GM23338 (cell line): ENCODE measurements at regions not wholly inside any gene's neighbourhood (a gene's known extent, or its start where the extent isn't known, plus 50 kb on each side); places are given as distances from the start of the nearest gene placed in this dataset.

Source experiments
- ATAC-seq: fragments of 200-7000 bp; cut with Tn5 transposase; 3 replicates; pipeline ENCODE4 v1.9.1; 2020
- DNase-seq: peaks from one replicate; pipeline ENCODE4 v3.0.0-alpha.2; 2015; ENCODE audit warnings: low spot score
- H2AFZ ChIP-seq: fragments of 200-600 bp; sonication (generic); 2 replicates; pipeline ENCODE4 v1.8.0; 2016; ENCODE audit warnings: antibody characterized with exemption, mild to moderate bottlenecking, moderate library complexity
- H3F3A ChIP-seq: fragments of 200-600 bp; sonication (generic); replicated peaks from 2 replicates; pipeline ENCODE4 v1.8.0; 2017; ENCODE audit warnings: antibody characterized with exemption, mixed run types, low read depth
- H3K27ac ChIP-seq: fragments of 200-600 bp; sonication (generic); 2 replicates; pipeline ENCODE4 v1.6.1; 2016; ENCODE audit warnings: low read depth
- H3K27me3 ChIP-seq: fragments of 200-600 bp; sonication (generic); 2 replicates; pipeline ENCODE4 v1.8.0; 2016; ENCODE audit warnings: mild to moderate bottlenecking, mixed run types, moderate library complexity; ENCODE audit not compliant: insufficient read depth
- H3K36me3 ChIP-seq: fragments of 200-600 bp; sonication (generic); 2 replicates; pipeline ENCODE4 v1.8.0; 2016; ENCODE audit warnings: mild to moderate bottlenecking; ENCODE audit not compliant: insufficient read depth
- H3K4me1 ChIP-seq: fragments of 200-600 bp; sonication (generic); 2 replicates; pipeline ENCODE4 v1.8.0; 2016; ENCODE audit warnings: mild to moderate bottlenecking, moderate library complexity; ENCODE audit not compliant: insufficient read depth
- H3K4me2 ChIP-seq: fragments of 200-600 bp; sonication (generic); 2 replicates; pipeline ENCODE4 v1.7.1; 2017; ENCODE audit warnings: mixed run types
- H3K4me3 ChIP-seq: fragments of 200-600 bp; sonication (generic); 2 replicates; pipeline ENCODE4 v1.6.1; 2016; ENCODE audit warnings: mixed run types
- H3K79me2 ChIP-seq: fragments of 200-600 bp; sonication (generic); replicated peaks from 2 replicates; pipeline ENCODE4 v1.8.0; 2017; ENCODE audit warnings: mild to moderate bottlenecking; ENCODE audit not compliant: insufficient read depth
- H3K9me2 ChIP-seq: fragments of 200-600 bp; sonication (generic); 2 replicates; pipeline ENCODE4 v1.8.0; 2017; ENCODE audit not compliant: insufficient read depth
- H4K20me1 ChIP-seq: fragments of 200-600 bp; sonication (generic); replicated peaks from 2 replicates; pipeline ENCODE4 v1.8.0; 2017; ENCODE audit warnings: mild to moderate bottlenecking; ENCODE audit not compliant: insufficient read depth
- H3K27ac Mint-ChIP-seq: 2 replicates; pipeline ENCODE4 v1.8.0; 2020; ENCODE audit warnings: inconsistent platforms, mild to moderate bottlenecking, moderate library complexity, mixed read lengths
- H3K27me3 Mint-ChIP-seq: 3 replicates; pipeline ENCODE4 v1.8.0; 2022; ENCODE audit warnings: low read depth, mild to moderate bottlenecking, moderate library complexity, mixed read lengths, inconsistent platforms; ENCODE audit not compliant: insufficient read depth, poor library complexity
- H3K36me3 Mint-ChIP-seq: 3 replicates; pipeline ENCODE4 v1.8.0; 2021; ENCODE audit warnings: low read depth, mild to moderate bottlenecking, inconsistent platforms, moderate library complexity, mixed read lengths
- H3K4me1 Mint-ChIP-seq: 3 replicates; pipeline ENCODE4 v1.8.0; 2020; ENCODE audit warnings: mild to moderate bottlenecking, inconsistent platforms, mixed read lengths
- H3K4me3 Mint-ChIP-seq: 3 replicates; pipeline ENCODE4 v1.8.0; 2021; ENCODE audit warnings: moderate library complexity, mild to moderate bottlenecking, inconsistent platforms, mixed read lengths
- H3K9me3 Mint-ChIP-seq: 3 replicates; pipeline ENCODE4 v1.8.0; 2020; ENCODE audit warnings: moderate library complexity, mild to moderate bottlenecking, inconsistent platforms, mixed read lengths
- EZH2 ChIP-seq: fragments of 200-600 bp; sonication (generic); IDR thresholded peaks from one replicate; pipeline ENCODE4 v1.8.0; 2017; ENCODE audit warnings: antibody characterized with exemption, mild to moderate bottlenecking, low read depth; ENCODE audit not compliant: unreplicated experiment
- EZH2phosphoT487 ChIP-seq: fragments of 200-600 bp; sonication (generic); IDR thresholded peaks from one replicate; pipeline ENCODE4 v1.8.1; 2018; ENCODE audit warnings: antibody characterized with exemption; ENCODE audit not compliant: unreplicated experiment
- JUNB ChIP-seq: IDR thresholded peaks from one replicate; pipeline ENCODE4 v1.6.1; 2016; ENCODE audit warnings: antibody characterized with exemption; ENCODE audit not compliant: unreplicated experiment
- STAT1 ChIP-seq: IDR thresholded peaks from one replicate; pipeline ENCODE4 v1.6.1; 2016; ENCODE audit warnings: antibody characterized with exemption; ENCODE audit not compliant: unreplicated experiment
- TF ChIP-seq, protein P1 (sequence below): IDR thresholded peaks from one replicate; pipeline ENCODE4 v1.6.1; 2018; ENCODE audit warnings: antibody characterized with exemption; ENCODE audit not compliant: unreplicated experiment
- TF ChIP-seq, protein P2 (sequence below): fragments of 250-450 bp; sonication (Bioruptor Pico); IDR thresholded peaks from 2 replicates; pipeline ENCODE4 v1.5.0; 2020; ENCODE audit warnings: mild to moderate bottlenecking, moderate library complexity

DNA sequence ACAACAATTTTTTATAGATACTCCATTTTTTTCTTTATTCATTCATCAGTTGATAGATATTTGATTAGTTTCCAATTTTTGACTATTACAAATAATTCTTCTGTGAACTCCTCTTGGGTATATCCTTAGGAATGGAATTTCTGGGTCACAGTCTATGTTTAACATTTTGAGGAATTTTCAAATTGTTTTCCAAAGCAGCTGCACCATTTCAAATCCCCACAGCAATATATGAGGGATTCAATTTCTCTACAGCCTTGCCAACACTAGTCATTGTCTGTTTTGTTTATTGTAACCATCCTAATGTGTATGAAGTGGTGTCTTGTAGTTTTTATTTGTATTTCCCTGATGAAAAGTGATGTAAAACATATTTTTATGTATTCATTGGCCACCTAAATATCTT is 320.3 kb upstream of the DEFB112 start:
- Histone ChIP-seq H3K9me2 (no peaks in the 10 kb centered on the region), H2AFZ (no peak overlapping the region), H3K4me1 (no peaks in the 10 kb centered on the region), H3K4me3 (no peak overlapping the region), H3F3A (no peaks in the 10 kb centered on the region), H3K79me2 (no peaks in the 10 kb centered on the region), H4K20me1 (no peaks in the 10 kb centered on the region), H3K27ac (no peak overlapping the region), H3K36me3 (no peaks in the 10 kb centered on the region), H3K4me2 (no peak overlapping the region), H3K27me3 (no peaks in the 10 kb centered on the region)
- Mint-ChIP-seq H3K4me1 (no peaks in the 10 kb centered on the region), H3K27ac (no peak overlapping the region), H3K4me3 (no peak overlapping the region), H3K36me3 (no peaks in the 10 kb centered on the region), H3K9me3 (no peaks in the 10 kb centered on the region), H3K27me3 (peaks cover 2% of the 10 kb centered on the region)
- ATAC-seq (no peak), DNase-seq (no peak)
- TF ChIP-seq JUNB (no peak), STAT1 (no peak), EZH2phosphoT487 (no peak), EZH2 (no peak)
- TF ChIP-seq, protein P1, sequence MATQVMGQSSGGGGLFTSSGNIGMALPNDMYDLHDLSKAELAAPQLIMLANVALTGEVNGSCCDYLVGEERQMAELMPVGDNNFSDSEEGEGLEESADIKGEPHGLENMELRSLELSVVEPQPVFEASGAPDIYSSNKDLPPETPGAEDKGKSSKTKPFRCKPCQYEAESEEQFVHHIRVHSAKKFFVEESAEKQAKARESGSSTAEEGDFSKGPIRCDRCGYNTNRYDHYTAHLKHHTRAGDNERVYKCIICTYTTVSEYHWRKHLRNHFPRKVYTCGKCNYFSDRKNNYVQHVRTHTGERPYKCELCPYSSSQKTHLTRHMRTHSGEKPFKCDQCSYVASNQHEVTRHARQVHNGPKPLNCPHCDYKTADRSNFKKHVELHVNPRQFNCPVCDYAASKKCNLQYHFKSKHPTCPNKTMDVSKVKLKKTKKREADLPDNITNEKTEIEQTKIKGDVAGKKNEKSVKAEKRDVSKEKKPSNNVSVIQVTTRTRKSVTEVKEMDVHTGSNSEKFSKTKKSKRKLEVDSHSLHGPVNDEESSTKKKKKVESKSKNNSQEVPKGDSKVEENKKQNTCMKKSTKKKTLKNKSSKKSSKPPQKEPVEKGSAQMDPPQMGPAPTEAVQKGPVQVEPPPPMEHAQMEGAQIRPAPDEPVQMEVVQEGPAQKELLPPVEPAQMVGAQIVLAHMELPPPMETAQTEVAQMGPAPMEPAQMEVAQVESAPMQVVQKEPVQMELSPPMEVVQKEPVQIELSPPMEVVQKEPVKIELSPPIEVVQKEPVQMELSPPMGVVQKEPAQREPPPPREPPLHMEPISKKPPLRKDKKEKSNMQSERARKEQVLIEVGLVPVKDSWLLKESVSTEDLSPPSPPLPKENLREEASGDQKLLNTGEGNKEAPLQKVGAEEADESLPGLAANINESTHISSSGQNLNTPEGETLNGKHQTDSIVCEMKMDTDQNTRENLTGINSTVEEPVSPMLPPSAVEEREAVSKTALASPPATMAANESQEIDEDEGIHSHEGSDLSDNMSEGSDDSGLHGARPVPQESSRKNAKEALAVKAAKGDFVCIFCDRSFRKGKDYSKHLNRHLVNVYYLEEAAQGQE: no peak
- TF ChIP-seq, protein P2, sequence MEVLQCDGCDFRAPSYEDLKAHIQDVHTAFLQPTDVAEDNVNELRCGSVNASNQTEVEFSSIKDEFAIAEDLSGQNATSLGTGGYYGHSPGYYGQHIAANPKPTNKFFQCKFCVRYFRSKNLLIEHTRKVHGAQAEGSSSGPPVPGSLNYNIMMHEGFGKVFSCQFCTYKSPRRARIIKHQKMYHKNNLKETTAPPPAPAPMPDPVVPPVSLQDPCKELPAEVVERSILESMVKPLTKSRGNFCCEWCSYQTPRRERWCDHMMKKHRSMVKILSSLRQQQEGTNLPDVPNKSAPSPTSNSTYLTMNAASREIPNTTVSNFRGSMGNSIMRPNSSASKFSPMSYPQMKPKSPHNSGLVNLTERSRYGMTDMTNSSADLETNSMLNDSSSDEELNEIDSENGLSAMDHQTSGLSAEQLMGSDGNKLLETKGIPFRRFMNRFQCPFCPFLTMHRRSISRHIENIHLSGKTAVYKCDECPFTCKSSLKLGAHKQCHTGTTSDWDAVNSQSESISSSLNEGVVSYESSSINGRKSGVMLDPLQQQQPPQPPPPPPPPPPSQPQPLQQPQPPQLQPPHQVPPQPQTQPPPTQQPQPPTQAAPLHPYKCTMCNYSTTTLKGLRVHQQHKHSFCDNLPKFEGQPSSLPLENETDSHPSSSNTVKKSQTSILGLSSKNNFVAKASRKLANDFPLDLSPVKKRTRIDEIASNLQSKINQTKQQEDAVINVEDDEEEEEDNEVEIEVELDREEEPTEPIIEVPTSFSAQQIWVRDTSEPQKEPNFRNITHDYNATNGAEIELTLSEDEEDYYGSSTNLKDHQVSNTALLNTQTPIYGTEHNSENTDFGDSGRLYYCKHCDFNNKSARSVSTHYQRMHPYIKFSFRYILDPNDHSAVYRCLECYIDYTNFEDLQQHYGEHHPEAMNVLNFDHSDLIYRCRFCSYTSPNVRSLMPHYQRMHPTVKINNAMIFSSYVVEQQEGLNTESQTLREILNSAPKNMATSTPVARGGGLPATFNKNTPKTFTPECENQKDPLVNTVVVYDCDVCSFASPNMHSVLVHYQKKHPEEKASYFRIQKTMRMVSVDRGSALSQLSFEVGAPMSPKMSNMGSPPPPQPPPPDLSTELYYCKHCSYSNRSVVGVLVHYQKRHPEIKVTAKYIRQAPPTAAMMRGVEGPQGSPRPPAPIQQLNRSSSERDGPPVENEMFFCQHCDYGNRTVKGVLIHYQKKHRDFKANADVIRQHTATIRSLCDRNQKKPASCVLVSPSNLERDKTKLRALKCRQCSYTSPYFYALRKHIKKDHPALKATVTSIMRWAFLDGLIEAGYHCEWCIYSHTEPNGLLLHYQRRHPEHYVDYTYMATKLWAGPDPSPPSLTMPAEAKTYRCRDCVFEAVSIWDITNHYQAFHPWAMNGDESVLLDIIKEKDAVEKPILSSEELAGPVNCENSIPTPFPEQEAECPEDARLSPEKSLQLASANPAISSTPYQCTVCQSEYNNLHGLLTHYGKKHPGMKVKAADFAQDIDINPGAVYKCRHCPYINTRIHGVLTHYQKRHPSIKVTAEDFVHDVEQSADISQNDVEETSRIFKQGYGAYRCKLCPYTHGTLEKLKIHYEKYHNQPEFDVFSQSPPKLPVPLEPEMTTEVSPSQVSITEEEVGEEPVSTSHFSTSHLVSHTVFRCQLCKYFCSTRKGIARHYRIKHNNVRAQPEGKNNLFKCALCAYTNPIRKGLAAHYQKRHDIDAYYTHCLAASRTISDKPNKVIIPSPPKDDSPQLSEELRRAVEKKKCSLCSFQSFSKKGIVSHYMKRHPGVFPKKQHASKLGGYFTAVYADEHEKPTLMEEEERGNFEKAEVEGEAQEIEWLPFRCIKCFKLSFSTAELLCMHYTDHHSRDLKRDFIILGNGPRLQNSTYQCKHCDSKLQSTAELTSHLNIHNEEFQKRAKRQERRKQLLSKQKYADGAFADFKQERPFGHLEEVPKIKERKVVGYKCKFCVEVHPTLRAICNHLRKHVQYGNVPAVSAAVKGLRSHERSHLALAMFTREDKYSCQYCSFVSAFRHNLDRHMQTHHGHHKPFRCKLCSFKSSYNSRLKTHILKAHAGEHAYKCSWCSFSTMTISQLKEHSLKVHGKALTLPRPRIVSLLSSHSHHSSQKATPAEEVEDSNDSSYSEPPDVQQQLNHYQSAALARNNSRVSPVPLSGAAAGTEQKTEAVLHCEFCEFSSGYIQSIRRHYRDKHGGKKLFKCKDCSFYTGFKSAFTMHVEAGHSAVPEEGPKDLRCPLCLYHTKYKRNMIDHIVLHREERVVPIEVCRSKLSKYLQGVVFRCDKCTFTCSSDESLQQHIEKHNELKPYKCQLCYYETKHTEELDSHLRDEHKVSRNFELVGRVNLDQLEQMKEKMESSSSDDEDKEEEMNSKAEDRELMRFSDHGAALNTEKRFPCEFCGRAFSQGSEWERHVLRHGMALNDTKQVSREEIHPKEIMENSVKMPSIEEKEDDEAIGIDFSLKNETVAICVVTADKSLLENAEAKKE (CRISPR knock-in tag): no peak
